ENCODE measurements at regions not wholly inside any gene's neighbourhood (a gene's known extent, or its start where the extent isn't known, plus 50 kb on each side); places are given as distances from the start of the nearest gene placed in this dataset.

DNA sequence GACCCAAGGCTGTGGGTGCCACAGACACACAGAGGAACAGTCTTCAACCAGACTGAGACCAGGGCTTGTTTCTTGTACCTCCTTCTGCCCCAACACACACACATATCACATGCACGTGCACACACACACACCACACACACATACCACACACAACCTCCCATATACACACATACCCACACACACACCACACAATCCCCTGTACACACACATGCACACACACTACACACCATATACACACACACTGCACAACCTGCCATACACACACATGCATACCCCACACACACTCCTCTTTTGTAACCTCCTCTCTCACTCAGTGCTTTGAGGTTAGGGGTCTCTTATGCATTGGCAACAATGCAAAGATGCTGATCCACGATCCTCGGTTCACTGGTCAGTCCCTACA is 217.0 kb downstream of the AJAP1 start:
- CTCF ChIA-PET: no interaction called here
- POLR2A ChIA-PET: no interaction called here
- Histone ChIP-seq H3K9me3 (ENCODE audit: control insufficient read depth in 1 of 2, insufficient read depth in 1 of 2, low read depth in 1 of 2, low read length in 2 of 2) (no peaks in the 10 kb centered on the region; a peak in 1 of 4 replicates), H3K79me2 (ENCODE audit: insufficient read depth, low read length) (no peaks in the 10 kb centered on the region), H3K9me2 (ENCODE audit: insufficient read depth) (no peaks in the 10 kb centered on the region), H3K27ac (ENCODE audit: low read depth, low read length) (no peak overlapping the region), H2AFZ (ENCODE audit: low read depth, low read length, poor library complexity, severe bottlenecking) (no peak overlapping the region), H3K4me1 (ENCODE audit: control insufficient read depth in 1 of 2, insufficient read depth in 2 of 2, low read length in 2 of 2) (no peaks in the 10 kb centered on the region), H3K9ac (ENCODE audit: low read length) (no peak overlapping the region), H3K36me3 (ENCODE audit: control insufficient read depth in 1 of 2, insufficient read depth in 2 of 2, low read length in 2 of 2) (no peaks in the 10 kb centered on the region), H3K27me3 (ENCODE audit: insufficient read depth, low read length) (no peaks in the 10 kb centered on the region), H3K4me2 (ENCODE audit: low read length) (no peak overlapping the region), H4K20me1 (ENCODE audit: insufficient read depth) (no peaks in the 10 kb centered on the region), H3K4me3 (replicated peaks in 1 of 2; ENCODE audit: low read depth in 1 of 2, low read length in 2 of 2) (no peak overlapping the region)
- DNase-seq (ENCODE audit: low read depth, low spot score): no peak
- RAD21 ChIA-PET (ENCODE audit: low non-redundant PET in 1 of 2, low total read pairs in 2 of 2, uncharacterized antibody in 2 of 2, unreplicated experiment in 2 of 2): no interaction called here
- intact Hi-C loops (cut with micrococcal nuclease): no loop called here
- no TSS peak for BruUV-seq (replicated peaks)
- no peak for TF ChIP-seq YY1 (IDR thresholded peaks at IDR 0.05; ENCODE audit: extremely low read depth, insufficient replicate concordance, low read depth, low read length)
- TF ChIP-seq, protein P1, sequence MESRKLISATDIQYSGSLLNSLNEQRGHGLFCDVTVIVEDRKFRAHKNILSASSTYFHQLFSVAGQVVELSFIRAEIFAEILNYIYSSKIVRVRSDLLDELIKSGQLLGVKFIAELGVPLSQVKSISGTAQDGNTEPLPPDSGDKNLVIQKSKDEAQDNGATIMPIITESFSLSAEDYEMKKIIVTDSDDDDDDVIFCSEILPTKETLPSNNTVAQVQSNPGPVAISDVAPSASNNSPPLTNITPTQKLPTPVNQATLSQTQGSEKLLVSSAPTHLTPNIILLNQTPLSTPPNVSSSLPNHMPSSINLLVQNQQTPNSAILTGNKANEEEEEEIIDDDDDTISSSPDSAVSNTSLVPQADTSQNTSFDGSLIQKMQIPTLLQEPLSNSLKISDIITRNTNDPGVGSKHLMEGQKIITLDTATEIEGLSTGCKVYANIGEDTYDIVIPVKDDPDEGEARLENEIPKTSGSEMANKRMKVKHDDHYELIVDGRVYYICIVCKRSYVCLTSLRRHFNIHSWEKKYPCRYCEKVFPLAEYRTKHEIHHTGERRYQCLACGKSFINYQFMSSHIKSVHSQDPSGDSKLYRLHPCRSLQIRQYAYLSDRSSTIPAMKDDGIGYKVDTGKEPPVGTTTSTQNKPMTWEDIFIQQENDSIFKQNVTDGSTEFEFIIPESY (IDR thresholded peaks at IDR 0.05; ENCODE audit: extremely low read depth, insufficient replicate concordance, low read length): no peak
- no peak for TF ChIP-seq EGR1 (IDR thresholded peaks at IDR 0.05; ENCODE audit: low read depth)
- no peak for TF ChIP-seq EZH2phosphoT487 (IDR thresholded peaks at IDR 0.05; ENCODE audit: borderline replicate concordance)
- no peak for TF ChIP-seq ZNF274 (IDR thresholded peaks at IDR 0.05; ENCODE audit: low read depth, low read length)
- TF ChIP-seq CEBPB (IDR thresholded peaks at IDR 0.05; ENCODE audit: low read depth): no peak
- no peak for TF ChIP-seq POLR2AphosphoS5 (IDR thresholded peaks at IDR 0.05; ENCODE audit: low read depth, low read length)
- no peak for ATAC-seq

DNA sequence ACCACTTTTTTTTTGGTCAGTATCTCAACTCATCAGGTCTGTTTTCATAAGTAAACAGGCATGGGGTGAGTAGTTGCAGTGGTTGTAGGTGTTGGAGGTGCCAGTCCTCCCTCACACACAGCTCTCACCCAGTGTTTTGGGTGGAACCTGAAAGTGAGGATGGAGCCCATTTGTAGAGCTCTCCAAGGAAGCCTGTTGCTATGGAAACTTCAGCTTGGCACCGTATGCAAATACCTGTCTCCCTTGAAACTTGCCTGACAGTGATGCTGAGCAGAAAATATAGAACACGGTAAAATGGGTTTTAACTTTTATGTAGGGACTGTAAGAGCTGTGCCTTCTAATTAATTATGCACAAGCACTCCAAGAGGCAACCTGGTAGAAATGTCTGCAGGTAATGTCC is 214.1 kb downstream of the AJAP1 start:
- ATAC-seq (no peak), DNase-seq (ENCODE audit: low read depth, low spot score) (no peak)
- BruUV-seq (replicated peaks): no TSS peak
- Histone ChIP-seq H2AFZ (ENCODE audit: low read depth, low read length, poor library complexity, severe bottlenecking) (no peak overlapping the region), H3K9me2 (ENCODE audit: insufficient read depth) (no peaks in the 10 kb centered on the region), H3K36me3 (ENCODE audit: control insufficient read depth in 1 of 2, insufficient read depth in 2 of 2, low read length in 2 of 2) (no peaks in the 10 kb centered on the region), H3K4me3 (replicated peaks in 1 of 2; ENCODE audit: low read depth in 1 of 2, low read length in 2 of 2) (no peak overlapping the region), H3K79me2 (ENCODE audit: insufficient read depth, low read length) (no peaks in the 10 kb centered on the region), H3K4me2 (ENCODE audit: low read length) (no peak overlapping the region), H3K9ac (ENCODE audit: low read length) (no peak overlapping the region), H3K4me1 (ENCODE audit: control insufficient read depth in 1 of 2, insufficient read depth in 2 of 2, low read length in 2 of 2) (no peaks in the 10 kb centered on the region), H3K9me3 (ENCODE audit: control insufficient read depth in 1 of 2, insufficient read depth in 1 of 2, low read depth in 1 of 2, low read length in 2 of 2) (no peaks in the 10 kb centered on the region), H3K27ac (ENCODE audit: low read depth, low read length) (no peak overlapping the region), H4K20me1 (ENCODE audit: insufficient read depth) (no peaks in the 10 kb centered on the region), H3K27me3 (ENCODE audit: insufficient read depth, low read length) (no peaks in the 10 kb centered on the region)
- ChIA-PET CTCF (no interaction called here), RAD21 (ENCODE audit: low non-redundant PET in 1 of 2, low total read pairs in 2 of 2, uncharacterized antibody in 2 of 2, unreplicated experiment in 2 of 2) (no interaction called here), POLR2A (no interaction called here)
- intact Hi-C loops (cut with micrococcal nuclease): no loop called here
- no peak for TF ChIP-seq EZH2 (IDR thresholded peaks at IDR 0.05)
- no peak for TF ChIP-seq EZH2phosphoT487 (IDR thresholded peaks at IDR 0.05; ENCODE audit: borderline replicate concordance)
- TF ChIP-seq FOSL1 (IDR thresholded peaks at IDR 0.05; ENCODE audit: low read depth): no peak
- no peak for TF ChIP-seq POLR2AphosphoS5 (IDR thresholded peaks at IDR 0.05; ENCODE audit: low read depth, low read length)
- TF ChIP-seq EGR1 (IDR thresholded peaks at IDR 0.05; ENCODE audit: low read depth): no peak
- no peak for TF ChIP-seq YY1 (IDR thresholded peaks at IDR 0.05; ENCODE audit: extremely low read depth, insufficient replicate concordance, low read depth, low read length)
- no peak for TF ChIP-seq ZNF274 (IDR thresholded peaks at IDR 0.05; ENCODE audit: low read depth, low read length)
- TF ChIP-seq, protein P2, sequence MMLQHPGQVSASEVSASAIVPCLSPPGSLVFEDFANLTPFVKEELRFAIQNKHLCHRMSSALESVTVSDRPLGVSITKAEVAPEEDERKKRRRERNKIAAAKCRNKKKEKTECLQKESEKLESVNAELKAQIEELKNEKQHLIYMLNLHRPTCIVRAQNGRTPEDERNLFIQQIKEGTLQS (IDR thresholded peaks at IDR 0.05): no peak
- TF ChIP-seq, protein P3, sequence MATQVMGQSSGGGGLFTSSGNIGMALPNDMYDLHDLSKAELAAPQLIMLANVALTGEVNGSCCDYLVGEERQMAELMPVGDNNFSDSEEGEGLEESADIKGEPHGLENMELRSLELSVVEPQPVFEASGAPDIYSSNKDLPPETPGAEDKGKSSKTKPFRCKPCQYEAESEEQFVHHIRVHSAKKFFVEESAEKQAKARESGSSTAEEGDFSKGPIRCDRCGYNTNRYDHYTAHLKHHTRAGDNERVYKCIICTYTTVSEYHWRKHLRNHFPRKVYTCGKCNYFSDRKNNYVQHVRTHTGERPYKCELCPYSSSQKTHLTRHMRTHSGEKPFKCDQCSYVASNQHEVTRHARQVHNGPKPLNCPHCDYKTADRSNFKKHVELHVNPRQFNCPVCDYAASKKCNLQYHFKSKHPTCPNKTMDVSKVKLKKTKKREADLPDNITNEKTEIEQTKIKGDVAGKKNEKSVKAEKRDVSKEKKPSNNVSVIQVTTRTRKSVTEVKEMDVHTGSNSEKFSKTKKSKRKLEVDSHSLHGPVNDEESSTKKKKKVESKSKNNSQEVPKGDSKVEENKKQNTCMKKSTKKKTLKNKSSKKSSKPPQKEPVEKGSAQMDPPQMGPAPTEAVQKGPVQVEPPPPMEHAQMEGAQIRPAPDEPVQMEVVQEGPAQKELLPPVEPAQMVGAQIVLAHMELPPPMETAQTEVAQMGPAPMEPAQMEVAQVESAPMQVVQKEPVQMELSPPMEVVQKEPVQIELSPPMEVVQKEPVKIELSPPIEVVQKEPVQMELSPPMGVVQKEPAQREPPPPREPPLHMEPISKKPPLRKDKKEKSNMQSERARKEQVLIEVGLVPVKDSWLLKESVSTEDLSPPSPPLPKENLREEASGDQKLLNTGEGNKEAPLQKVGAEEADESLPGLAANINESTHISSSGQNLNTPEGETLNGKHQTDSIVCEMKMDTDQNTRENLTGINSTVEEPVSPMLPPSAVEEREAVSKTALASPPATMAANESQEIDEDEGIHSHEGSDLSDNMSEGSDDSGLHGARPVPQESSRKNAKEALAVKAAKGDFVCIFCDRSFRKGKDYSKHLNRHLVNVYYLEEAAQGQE (IDR thresholded peaks at IDR 0.05; ENCODE audit: low read depth): no peak
- TF ChIP-seq, protein P1 (IDR thresholded peaks at IDR 0.05; ENCODE audit: extremely low read depth, insufficient replicate concordance, low read length): no peak

Measured in HCT116 (cell line).